ENCODE measurements at regions not wholly inside any gene's neighbourhood (a gene's known extent, or its start where the extent isn't known, plus 50 kb on each side); places are given as distances from the start of the nearest gene placed in this dataset.

DNA sequence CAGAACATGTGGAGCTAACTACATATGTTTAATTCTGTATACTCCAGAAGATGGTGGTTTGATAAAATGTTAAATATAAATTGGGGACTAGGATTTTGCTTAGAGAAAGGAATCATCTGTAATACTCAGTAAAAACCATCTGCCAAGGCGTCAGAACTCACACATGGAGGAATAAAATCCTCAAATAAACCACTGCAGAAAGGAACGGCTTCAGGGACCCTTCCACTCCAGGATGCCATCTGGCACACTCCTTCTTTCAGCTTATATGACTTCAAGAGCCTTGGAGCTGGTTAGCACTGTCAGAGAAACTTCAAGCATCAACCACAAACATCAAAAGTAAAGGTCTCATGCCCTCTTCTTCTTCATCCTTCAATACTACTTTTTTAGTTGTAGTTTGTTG, 360.6 kb downstream of the PLK2 start:
- DNase-seq, result no peak

DNA sequence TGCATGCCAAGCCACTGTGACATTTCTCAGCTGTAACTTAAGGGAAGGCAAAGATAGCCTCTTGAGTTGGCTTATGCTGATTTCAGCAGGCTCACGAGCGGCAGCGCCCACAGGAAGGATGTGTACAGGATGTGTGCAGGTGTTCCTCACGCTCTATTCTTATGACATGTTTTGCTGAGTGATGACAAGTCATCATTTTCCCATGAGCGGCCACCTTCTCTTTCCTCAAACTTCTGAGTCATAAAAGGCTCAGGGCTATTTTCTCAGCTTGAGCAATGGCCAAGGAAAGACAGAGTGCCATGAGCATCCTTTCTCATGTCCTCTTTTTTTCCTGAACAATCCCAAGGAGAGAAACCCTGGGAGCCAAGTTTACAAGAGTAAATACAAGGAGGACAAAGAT, 365.9 kb downstream of the PLK2 start:
- no peak for DNase-seq

DNA sequence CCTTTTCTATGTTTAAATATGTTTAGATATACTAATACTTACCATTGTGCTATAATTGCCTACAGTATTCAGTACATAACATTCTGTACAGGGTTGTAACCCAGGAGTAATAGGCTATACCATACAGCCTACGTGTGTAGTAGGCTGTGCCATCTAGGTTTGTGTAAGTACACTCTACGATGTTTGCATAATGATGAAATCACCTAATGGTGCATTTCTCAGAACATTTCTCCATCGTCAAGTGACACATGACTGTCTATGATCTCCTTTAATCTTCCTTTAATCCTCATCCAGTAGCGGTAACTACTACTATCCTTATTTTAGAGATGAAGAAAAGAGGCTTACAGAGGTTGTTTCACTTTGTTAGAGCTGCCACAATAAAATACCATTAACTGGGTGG, 369.2 kb downstream of the PLK2 start:
- no peak for DNase-seq

DNA sequence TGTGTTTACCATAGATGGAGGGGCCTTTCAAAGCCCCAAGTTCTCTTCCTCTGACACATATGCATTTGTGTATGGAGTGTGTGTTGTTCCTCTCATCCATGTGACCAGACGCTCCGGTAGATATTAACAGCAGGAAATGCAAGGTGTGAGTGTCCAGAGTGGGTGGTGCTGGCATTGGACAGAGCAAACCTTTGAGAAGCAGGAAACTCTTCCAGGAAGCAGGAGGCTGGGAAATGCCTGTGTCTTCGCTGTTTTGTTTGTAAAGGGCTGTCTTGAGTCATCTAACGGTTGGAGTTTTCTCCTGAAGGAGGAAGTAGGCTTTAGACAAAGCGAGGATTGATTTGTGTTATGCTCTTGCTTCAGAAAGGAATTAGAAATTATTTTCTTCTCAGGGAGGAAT, 370.9 kb downstream of the PLK2 start:
- no peak for DNase-seq

GRCh38 chr5:58087905-58088304, 372.0 kb downstream of the PLK2 start:
- DNase-seq, result no peak

DNA sequence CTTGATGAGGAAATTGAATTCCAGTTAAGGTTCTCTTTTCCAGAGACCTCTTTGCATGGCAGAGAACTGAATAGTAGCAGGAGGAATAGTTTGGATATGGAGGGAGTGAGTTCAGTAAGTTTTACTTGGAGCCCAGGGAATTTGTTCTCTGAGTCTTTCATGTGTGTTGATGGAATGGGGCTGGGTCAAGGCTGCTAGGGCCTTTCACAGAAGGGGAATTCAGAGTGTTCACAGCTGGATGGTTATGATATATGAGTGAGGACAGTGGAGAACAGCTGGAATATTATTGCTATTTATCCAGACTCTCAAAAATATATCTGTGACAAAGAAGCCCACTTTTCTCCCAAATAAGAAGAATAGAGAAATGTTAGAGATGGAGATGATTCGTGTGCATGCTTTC, 372.8 kb downstream of the PLK2 start:
- no peak for DNase-seq

- DNase-seq, result no peak
Measured at GRCh38 chr5:58085800-58086199, 374.1 kb downstream of the PLK2 start.

DNA sequence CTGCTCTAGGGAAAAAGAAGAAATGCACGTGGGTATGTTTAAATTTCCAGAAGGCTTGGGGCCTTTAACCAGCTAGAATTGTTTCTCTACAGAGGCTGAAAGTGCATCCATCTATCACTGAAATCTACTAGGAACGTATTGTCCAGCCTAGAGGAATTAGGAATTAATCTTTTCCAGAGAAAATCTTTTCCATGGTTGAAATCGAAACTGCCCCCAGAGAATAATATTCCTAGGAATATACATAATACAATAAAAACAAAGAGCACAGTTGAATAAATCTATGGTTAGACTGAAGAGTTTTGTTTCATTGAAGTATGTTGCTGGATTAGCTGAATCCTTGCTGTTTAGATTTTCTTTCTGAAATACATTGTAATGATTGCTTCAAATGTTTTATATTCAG, 378.5 kb downstream of the PLK2 start:
- DNase-seq, result peak; percentile 31

DNA sequence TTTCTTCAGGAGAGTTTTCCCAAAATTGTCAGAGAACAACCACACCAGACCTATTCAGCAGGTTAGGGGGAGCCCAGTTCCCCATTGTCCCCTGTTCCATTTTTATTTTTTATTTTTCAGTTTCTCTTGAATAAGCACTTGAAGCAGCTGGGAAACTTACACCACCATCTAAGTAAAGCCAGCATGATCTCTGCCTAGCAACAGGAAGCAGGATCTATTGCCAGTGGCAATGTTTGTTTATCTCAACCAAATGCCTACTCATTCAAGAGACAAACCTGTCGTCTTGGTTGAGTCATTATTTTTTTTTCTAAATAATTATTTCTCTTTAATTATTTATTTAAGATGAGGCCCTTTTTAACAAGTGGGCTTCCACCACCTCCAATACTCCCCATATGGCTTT, 379.3 kb downstream of the PLK2 start:
- no peak for DNase-seq

DNA sequence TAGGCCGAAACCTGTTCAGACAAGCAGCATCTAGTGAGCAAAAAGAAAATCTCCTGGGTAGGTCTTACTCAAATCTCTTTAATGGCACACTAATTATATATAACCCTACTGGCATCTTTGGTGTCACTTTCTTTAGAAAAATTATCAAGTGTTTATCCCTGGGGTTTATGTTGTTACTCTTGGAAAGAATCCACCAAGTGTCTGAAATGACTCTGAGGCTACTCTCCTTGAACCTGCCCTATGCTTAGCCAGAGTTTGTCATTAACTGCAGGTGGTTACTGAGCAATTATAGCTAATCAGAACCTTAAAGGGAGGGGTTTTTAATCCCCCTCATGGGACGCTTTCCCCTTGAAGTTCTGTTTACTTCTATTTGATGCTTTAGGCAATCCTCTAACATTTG, 381.9 kb downstream of the PLK2 start:
- no peak for DNase-seq

DNA sequence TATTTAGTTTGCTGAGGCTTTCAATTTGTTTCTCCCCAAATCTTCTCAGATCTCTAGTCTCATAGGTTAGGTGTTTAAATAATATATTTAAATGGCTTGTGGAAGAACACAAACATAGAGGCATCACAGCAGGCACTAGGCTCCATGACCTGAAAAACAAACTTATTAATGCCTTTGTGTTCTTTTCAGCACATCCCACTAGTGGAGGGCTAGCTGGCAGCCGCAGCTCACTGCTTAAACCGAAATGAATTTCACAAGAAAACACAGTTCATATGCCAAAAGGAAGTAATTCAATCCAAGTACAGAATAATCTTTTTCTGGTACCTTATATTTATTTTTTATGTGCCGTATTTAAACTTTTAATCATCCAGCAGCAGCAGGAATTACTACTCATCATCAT, 382.5 kb downstream of the PLK2 start:
- DNase-seq, result no peak

DNA sequence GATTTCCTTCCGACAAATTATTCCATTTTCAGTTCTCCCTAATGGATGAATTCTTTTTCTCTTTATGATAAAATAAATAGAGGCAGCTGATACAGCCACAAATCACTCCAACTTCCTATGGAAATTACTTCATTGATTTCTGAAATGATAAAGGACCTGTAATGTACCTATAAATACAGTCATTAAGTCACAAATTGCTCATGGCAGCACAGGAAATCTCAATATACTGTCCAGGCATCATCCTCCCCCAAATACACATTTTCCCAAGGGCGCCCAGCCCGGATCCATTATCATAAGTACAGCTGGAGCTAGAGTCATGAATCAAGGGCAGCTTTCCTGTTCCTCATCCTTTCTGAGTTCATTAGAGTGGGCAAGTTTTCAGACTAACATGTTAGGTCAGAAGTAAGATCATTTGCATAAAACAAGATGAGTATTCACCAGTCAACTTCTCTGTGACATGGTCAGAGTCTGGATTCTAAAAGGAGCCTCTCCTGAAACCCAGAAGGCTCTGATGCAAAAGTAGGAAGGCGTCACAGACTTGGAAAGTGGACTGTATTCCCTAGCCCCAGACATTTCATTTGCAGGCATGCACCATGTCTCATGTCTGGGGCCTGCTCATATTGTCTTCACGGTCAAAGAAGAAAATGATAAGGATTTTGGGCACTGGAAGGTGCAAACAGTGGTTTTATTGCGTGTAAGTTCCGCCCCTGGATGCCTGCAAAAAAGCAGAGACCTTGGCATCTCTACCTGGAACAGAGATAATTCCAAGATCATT, 383.2 kb downstream of the PLK2 start:
- no peak for DNase-seq

DNA sequence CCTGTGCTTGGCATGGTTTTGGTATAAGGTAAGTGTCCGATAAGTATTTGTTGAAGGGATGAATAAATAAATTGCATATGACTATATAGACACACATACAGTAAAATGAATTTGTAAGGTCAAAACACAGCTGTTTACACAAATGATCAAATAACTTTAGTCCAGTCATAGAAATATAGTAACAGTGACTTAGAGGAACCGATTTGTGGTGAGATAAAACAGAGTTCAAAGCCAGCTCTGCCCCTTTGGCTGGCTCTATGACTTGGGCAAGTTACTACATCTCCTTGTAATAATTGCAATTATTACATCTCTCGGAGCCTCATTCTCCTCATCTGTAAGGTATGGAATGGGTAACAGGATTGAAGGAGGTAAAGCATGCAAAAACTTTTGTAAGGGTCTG, 384.0 kb downstream of the PLK2 start:
- no peak for DNase-seq

DNA sequence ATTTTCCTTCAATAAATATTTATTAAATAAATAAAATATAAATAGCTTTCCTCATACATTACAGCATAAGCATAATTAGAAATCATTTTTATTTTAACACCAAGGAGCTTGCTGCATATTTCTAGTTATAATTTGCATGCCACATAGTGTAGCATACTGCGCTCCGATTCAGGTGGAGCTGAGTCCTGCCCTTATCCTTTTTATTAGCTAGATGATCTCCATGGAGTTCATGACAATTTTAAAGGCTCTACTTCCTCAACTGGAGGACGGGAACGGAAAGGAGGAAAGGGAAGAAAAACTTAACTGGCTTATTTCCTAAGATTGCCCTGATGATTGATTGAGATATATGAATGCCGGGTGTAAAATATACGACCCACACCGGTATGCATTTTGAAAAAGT, 385.2 kb downstream of the PLK2 start:
- no peak for DNase-seq

- DNase-seq, result no peak
Measured at GRCh38 chr5:58074222-58074621, 385.7 kb downstream of the PLK2 start.

GRCh38 chr5:58073243-58073642, 386.6 kb downstream of the PLK2 start:
- no peak for DNase-seq

DNA sequence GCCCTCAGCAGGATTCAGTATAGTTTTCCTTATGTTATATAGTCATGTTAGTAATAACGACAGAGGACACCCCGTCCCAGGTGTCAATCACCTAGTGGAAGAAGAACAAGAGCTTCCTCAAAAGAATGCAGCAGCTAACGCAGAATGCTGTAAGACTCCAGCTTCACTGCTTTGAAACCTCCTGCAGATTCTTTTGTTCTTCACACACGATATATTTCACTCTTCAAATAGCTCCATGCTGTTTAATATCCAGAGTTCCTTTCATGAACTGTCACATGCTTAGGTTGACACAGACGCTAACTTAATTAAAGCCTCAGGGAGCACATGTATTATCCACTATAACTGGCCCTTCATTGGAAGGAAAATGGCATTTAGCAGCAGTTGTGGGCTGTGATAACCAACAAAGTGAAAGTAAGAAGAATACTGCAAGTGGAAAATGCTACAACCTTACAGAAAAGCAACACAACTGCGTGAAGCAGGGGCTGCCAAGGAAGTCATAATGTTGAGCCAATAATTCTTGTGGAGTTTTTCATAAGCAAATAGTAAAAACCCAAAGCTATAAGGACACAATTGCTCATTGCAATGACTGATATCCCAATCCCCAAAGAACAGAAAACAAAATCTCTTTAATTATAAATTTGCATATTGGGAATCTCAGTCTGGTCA, 387.5 kb downstream of the PLK2 start:
- peak; percentile 81 for DNase-seq

GRCh38 chr5:58071566-58071965, 388.3 kb downstream of the PLK2 start:
- peak; percentile 61 for DNase-seq

DNA sequence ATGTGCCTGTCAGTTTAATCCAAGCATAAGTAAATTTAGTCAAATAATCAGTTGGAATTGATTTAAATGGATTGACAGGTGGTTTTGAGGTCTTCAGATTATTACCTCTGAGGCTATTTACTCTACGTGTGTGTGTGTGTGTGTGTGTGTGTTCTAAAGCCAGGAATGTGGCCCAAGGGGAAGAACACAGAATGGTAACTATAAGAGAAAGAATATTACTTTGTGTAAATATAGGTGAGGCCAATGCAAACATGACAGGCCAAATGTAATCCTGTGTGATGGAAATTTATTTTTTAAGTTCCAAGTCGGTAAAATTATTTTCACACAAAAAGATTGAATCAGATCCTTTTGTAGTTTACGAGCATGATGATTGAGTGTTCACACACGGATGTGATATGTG, 390.0 kb downstream of the PLK2 start:
- DNase-seq, result peak; percentile 60

DNA sequence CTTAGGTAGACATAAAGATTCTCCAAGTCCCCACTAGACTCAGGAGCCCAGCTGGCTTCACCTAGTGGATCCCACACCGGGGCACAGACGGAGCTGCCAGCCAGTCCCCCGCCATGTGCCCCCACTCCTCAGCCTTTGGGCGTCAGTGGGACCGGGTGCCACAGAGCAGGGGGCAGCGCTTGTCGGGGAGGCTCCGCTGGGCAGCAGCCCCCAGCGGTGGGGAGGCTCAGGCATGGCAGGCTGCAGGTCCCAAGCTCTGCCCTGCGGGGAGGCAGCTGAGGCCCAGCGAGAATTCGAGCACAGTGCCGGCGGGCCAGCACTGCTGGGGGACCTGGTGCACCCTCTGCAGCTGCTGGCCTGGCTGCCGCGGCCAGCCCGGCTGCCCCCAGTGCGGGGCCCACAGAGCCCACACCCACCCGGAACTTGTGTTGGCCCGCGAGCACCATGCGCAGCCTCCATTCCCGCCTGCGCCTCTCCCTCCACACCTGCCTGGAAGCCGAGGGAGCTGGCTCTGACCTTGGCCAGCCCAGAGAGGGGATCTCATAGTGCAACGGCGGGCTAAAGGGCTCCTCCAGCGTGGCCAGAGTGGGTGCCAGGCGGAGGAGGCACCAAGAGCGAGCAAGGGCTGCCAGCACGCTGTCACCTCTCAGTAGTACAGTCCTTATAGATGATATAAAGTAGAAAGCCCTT, 390.7 kb downstream of the PLK2 start:
- DNase-seq, result no peak

DNA sequence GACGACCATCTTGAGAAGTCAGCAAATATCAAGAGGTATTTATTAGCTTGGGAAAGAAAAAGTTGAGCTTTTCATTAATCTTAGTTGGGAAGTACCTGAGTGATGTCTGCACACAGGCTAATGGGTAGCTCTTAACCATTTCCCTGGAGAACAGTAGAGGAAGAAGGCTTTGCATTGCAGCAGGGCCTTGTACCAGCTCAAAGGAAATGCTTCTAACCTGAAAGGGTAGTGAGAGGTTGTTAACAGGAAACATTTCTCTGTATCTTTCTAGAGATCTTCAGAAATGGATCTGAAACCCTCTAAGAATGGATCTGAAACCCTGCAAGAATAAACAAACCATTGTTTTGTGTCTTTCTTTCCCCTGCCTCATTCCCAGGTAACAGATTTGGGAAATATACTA, 393.3 kb downstream of the PLK2 start:
- no peak for DNase-seq

DNA sequence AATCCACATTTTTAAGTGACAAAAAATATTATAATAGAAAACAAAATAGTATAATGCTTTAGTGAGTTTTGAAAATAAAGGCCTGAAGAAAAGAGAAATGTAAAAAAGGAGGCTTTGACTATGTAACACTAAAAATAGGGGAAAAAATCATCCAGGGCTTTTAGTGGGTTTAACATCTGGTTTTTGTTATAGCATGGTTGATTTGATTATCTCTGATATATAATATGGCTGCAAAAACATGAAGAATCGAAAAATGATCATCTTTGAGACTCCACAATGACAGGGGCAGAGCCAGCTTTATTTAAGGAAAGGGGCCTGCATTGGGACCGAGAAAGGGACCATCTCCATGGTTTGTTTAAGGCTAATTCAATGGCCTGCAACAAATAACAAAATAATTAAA, 393.8 kb downstream of the PLK2 start:
- DNase-seq, result no peak

- no peak for DNase-seq
Measured at GRCh38 chr5:58064801-58065200, 395.1 kb downstream of the PLK2 start.

DNA sequence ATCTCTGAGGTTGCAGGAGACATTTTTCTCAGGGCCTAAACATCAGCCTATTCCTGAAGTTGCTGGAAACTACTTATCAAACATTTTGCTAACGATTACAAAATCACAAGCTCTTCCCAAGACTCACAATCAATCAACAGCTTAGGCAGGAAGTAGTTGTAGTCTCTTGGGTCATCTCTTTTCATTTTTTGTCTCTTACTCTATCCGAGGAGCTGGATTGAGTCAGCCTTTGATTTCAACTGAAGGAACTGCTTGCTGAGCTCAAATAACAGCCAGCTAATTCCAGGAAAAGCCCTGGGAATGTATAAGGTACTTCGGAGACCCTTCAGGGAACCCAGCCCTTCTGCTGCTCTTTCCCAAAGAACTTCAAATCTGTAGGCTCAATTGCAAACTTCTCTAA, 398.9 kb downstream of the PLK2 start:
- DNase-seq, result no peak
